Osteocyte (in vitro differentiated cells): ENCODE measurements at regions not wholly inside any gene's neighbourhood (a gene's known extent, or its start where the extent isn't known, plus 50 kb on each side); places are given as distances from the start of the nearest gene placed in this dataset.

Experiments
- DNase-seq: peaks from one replicate; pipeline ENCODE4 v3.0.0; 2021; ENCODE audit warnings: mixed read lengths; ENCODE audit not compliant: unreplicated experiment; ENCODE audit errors: extremely low spot score
- H3K27ac Mint-ChIP-seq: one replicate; pipeline ENCODE4 v1.8.0; 2021; ENCODE audit warnings: mild to moderate bottlenecking, mixed read lengths; ENCODE audit not compliant: unreplicated experiment
- H3K27me3 Mint-ChIP-seq: one replicate; pipeline ENCODE4 v1.8.0; 2021; ENCODE audit warnings: mixed read lengths; ENCODE audit not compliant: unreplicated experiment
- H3K36me3 Mint-ChIP-seq: one replicate; pipeline ENCODE4 v1.8.0; 2021; ENCODE audit warnings: mixed read lengths; ENCODE audit not compliant: unreplicated experiment
- H3K4me1 Mint-ChIP-seq: one replicate; pipeline ENCODE4 v1.8.0; 2021; ENCODE audit warnings: mixed read lengths; ENCODE audit not compliant: unreplicated experiment
- H3K4me3 Mint-ChIP-seq: one replicate; pipeline ENCODE4 v1.8.0; 2021; ENCODE audit warnings: mild to moderate bottlenecking, moderate library complexity, mixed read lengths; ENCODE audit not compliant: unreplicated experiment
- H3K9me3 Mint-ChIP-seq: one replicate; pipeline ENCODE4 v1.8.0; 2021; ENCODE audit warnings: mixed read lengths; ENCODE audit not compliant: unreplicated experiment
- CTCF ChIP-seq: fragments of 200-600 bp; sonication (generic); IDR thresholded peaks from 2 replicates; pipeline ENCODE4 v1.5.0; 2021; ENCODE audit warnings: antibody characterized with exemption, mild to moderate bottlenecking, moderate library complexity

- peaks cover 4% of the 10 kb centered on the region for H3K9me3 Mint-ChIP-seq
- no peak for DNase-seq
Measured at GRCh38 chr13:108551674-108552073, 77.7 kb upstream of the MYO16 start.

GRCh38 chr13:108558489-108558888 is 70.9 kb upstream of the MYO16 start:
- DNase-seq, result no peak
- no peak overlapping the region for H3K4me3 Mint-ChIP-seq
- TF ChIP-seq CTCF, result no peak
- no peak overlapping the region for H3K27ac Mint-ChIP-seq
- H3K9me3 Mint-ChIP-seq, result no peaks in the 10 kb centered on the region
- peaks cover 44% of the 10 kb centered on the region for H3K27me3 Mint-ChIP-seq
- H3K36me3 Mint-ChIP-seq, result no peaks in the 10 kb centered on the region
- H3K4me1 Mint-ChIP-seq, result no peaks in the 10 kb centered on the region

More at GRCh38 chr13:108551674-108552073, 77.7 kb upstream of the MYO16 start:
- no peak for TF ChIP-seq CTCF
- H3K4me3 Mint-ChIP-seq, result no peak overlapping the region
- no peaks in the 10 kb centered on the region for H3K4me1 Mint-ChIP-seq
- H3K36me3 Mint-ChIP-seq, result no peaks in the 10 kb centered on the region
- no peak overlapping the region for H3K27ac Mint-ChIP-seq
- H3K27me3 Mint-ChIP-seq, result peaks cover 32% of the 10 kb centered on the region

- Mint-ChIP-seq H3K27me3 (peaks cover 52% of the 10 kb centered on the region), H3K4me1 (no peaks in the 10 kb centered on the region), H3K27ac (no peak overlapping the region), H3K4me3 (no peak overlapping the region), H3K9me3 (no peaks in the 10 kb centered on the region), H3K36me3 (no peaks in the 10 kb centered on the region)
- TF ChIP-seq CTCF, result no peak
- no peak for DNase-seq
Measured at GRCh38 chr13:108560093-108560492, 69.3 kb upstream of the MYO16 start.

GRCh38 chr13:108561149-108561548 is 68.3 kb upstream of the MYO16 start:
- no peak for TF ChIP-seq CTCF
- no peak for DNase-seq
- Mint-ChIP-seq H3K36me3 (no peaks in the 10 kb centered on the region), H3K4me1 (no peaks in the 10 kb centered on the region), H3K4me3 (no peak overlapping the region), H3K27me3 (peaks cover 61% of the 10 kb centered on the region), H3K9me3 (no peaks in the 10 kb centered on the region), H3K27ac (no peak overlapping the region)

- no peak for DNase-seq
- no peaks in the 10 kb centered on the region for H3K9me3 Mint-ChIP-seq
- no peaks in the 10 kb centered on the region for H3K4me1 Mint-ChIP-seq
- no peak for TF ChIP-seq CTCF
- peaks cover 64% of the 10 kb centered on the region for H3K27me3 Mint-ChIP-seq
- no peak overlapping the region for H3K4me3 Mint-ChIP-seq
- H3K36me3 Mint-ChIP-seq, result no peaks in the 10 kb centered on the region
- no peak overlapping the region for H3K27ac Mint-ChIP-seq
Measured at GRCh38 chr13:108566413-108567170, 62.8 kb upstream of the MYO16 start.
